GM20000 (cell line): ENCODE measurements at regions not wholly inside any gene's neighbourhood (a gene's known extent, or its start where the extent isn't known, plus 50 kb on each side); places are given as distances from the start of the nearest gene placed in this dataset.

Experiments used
- DNase-seq: peaks from one replicate; pipeline ENCODE4 v3.0.0; 2012; ENCODE audit warnings: low spot score
- CTCF ChIP-seq: IDR thresholded peaks from 2 replicates; pipeline ENCODE4 v1.5.1; 2012; ENCODE audit warnings: mild to moderate bottlenecking, control low read depth; ENCODE audit errors: extremely low read depth, missing control alignments

GRCh38 chr6:14187406-14187805 is 69.8 kb downstream of the CD83 start:
- no peak for TF ChIP-seq CTCF
- DNase-seq, result no peak

GRCh38 chr6:14189074-14189473 is 71.5 kb downstream of the CD83 start:
- TF ChIP-seq CTCF, result no peak

GRCh38 chr6:14190191-14190928 is 72.8 kb downstream of the CD83 start:
- TF ChIP-seq CTCF, result no peak
- no peak for DNase-seq

More at GRCh38 chr6:14189074-14189473, 71.5 kb downstream of the CD83 start:
- no peak for DNase-seq

- no peak for DNase-seq
- TF ChIP-seq CTCF, result no peak
Observed at GRCh38 chr6:14190929-14191224, 73.3 kb downstream of the CD83 start.

- no peak for TF ChIP-seq CTCF
Observed at GRCh38 chr6:14191761-14192160, 74.2 kb downstream of the CD83 start.

GRCh38 chr6:14192216-14192788 is 74.7 kb downstream of the CD83 start:
- TF ChIP-seq CTCF, result no peak
- no peak for DNase-seq

More at GRCh38 chr6:14191761-14192160, 74.2 kb downstream of the CD83 start:
- DNase-seq, result no peak

- no peak for DNase-seq
- no peak for TF ChIP-seq CTCF
Observed at GRCh38 chr6:14193524-14193923, 76.0 kb downstream of the CD83 start.
